GM19397 (cell line): ENCODE measurements at regions not wholly inside any gene's neighbourhood (a gene's known extent, or its start where the extent isn't known, plus 50 kb on each side); places are given as distances from the start of the nearest gene placed in this dataset.

Experiments used
- ATAC-seq: cut with Tn5 transposase; IDR thresholded peaks from one replicate; pipeline ENCODE4 v1.9.1; 2021; ENCODE audit warnings: mild to moderate bottlenecking, moderate library complexity; ENCODE audit not compliant: unreplicated experiment

DNA sequence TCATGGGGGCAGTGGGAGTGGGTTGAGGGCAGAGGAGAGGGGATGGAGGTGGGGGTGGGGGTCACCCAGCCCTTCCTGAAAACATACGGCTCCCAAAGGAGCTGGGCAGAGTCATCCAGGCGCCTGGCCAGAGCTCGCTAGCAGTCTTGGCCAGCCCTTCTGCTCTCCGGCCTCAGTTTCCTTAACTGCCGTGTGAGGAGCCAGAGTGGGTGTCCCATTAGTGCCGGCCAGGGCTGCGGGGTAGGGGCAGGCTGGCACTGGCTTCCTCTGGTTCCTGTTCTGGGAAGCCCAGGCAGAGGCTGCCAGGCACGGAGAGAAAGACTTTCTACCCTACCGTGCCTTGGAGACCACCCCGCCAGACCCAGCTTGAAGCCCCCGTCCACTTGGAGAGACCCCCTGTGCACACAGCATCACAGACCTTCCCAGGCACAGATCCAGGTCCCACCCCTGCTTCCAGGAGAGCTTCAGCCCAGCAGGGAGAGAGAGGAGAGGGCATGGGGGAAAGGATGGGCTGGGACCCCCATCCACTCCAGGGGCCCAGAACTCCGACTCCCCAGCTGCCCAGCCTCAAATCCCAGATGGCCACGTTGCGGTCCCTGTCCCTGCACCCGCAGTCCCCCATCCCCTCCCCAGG is 93.3 kb downstream of the RFLNA start:
- ATAC-seq: no peak

DNA sequence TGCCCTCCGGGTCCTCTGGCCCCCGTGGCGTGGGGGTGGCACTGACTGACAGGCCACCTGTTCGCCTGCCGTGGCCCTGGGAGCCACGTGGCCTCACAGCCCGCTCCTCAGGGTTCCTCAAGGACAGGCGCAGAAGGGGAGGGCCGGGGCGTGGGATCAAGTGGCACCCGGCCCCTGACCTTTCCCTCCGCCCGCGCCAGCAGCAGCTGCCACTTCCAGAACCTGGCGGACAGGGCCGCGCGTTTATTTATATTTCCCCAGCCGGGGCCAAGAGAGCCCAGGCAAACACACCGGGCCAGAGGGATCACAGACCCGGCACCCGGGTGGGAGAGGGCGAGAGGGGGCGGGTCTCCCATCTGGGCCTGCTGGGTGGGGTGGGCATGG is 92.6 kb downstream of the RFLNA start:
- ATAC-seq: no peak

DNA sequence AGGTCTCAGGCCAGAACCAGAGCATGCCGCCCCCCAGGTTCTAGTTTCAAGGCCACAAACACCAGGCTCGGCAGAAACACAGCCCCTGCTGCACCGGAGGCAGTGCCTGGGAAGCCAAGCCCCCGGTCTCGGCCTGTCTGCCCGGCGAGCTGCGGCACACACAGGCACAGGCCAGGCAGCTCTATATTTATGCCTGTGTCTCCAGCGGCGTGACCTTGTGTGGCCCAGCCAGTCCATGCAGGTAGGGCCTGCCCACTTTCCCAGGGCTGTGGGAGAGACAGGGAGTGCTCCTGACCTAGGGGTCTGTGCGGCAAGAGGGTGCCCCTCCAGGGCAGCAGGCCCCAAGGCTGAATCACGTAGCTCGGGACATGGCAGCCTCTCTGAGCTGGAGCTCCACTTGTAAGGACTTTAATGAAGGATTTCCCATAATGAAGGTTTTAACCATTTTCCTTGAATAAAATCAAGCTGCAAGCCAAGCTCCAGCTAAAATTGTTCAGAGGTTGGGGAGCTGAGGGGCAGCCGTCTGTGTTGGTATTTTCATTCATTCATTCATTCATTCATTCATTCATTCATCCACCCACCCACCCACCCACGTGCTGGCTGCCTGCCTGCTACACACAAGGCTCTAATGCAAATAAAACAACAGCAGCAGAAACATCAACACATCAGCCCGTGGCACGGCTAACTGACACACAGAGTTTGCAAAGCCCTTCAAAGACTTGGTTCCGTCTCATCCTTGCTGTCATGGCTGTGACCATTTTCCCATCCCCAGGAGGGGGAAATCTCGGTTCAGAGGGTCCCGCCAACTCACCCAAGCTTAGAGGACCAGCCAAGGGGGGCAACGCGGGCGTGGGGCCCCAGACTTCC is 92.0 kb downstream of the RFLNA start:
- no peak for ATAC-seq

DNA sequence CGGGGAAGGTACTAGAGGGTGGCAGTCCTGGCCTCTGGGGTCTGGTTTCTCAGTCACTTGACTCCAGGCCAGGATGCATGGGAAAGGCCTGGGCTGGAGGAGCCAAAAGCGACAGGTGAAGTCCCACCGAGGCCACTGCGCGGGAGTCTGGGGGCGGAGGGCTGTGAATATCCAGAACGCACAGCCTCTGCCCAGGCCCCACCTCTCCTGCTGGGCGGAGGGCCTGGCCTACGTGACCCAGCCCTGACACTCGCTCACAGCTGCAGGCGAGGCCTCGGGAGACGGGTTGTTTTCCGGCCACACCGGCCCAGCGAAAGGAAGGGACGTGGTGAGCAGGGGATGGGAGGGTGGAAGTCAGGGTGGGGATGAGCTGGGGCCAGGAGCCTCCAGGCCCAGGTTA is 91.2 kb downstream of the RFLNA start:
- ATAC-seq: no peak

DNA sequence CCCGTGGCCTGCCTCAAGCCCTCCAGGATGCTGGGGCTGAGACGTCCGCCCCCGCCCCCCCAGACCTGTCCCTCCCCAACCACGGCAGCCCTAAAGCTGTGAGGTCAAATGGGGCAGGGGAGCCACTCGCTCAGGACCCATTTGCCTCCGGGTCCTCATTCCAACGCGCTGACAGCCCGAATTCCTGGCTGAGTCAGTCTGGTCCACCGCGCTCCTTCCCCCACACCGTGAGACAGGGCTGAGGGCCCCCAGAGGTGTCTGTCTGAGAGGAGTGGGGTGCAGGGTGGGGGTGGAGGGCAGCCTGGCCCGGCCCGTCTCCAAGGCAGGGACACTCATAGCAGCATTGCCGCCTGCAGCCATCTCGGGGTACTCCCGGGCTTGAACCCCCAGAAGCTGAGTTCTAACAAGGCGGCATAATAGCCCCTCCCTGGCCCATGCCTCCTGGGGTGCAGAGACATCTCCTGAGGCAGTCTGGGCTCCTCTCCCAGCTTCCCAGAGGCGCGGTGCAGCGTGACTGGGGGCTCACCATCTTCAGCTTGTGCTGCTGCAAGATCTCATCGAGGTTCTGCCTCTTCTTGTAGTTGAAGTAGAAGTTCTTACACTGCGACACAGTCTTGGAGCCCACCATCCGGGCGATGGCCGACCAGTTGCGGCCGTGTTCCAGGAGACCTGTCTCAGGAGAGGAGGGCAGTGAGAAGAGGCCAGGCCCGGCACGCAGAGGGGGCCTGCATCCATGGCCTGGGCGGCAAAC is 90.5 kb downstream of the RFLNA start:
- no peak for ATAC-seq

DNA sequence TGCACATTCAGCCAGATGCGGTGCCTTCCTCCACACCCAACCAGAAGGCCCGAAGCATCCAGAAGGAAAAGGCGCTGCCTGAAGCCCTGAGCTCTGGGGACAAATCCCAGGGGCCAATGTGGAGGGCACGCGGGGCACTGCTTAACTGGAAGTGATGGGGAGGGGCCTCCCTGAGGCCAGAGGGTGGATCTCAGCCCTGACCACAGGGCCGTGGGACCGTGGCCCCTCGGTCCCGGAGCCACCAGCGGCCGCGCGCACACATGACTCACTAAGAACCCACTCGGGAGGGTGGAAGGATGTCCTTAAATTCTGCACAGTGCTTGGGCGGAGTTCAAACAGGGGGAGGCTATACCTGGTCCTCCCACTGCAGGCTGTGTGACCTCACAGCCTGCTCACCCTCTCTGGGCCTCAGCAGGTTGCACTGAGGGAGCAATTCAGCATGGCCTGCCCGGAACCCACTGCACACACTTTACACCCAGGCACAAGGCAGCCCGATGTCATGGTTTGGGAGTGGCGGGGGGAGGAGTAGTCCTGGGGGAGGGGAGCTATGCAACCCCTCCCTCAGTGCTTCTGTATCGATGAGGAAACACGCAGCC is 89.5 kb downstream of the RFLNA start:
- no peak for ATAC-seq

DNA sequence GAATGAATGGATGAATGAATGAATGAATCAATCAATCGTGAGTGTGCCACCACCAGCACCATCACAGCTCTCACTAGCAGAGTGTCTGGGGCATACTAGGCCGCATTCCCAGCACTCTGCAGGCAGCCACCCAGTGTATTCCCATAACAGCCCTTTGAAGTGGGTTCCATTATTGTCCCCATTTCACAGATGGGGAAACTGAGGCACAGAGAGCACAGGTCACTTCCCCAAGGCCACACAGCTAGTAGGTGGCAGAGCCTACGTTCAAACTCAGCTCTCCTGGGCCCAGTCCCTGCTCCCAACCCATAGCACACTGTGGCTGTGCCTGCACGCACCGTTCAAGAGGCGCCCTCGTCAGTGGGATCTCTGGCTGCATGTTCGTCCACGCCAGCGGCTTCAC is 88.1 kb downstream of the RFLNA start:
- ATAC-seq: no peak

DNA sequence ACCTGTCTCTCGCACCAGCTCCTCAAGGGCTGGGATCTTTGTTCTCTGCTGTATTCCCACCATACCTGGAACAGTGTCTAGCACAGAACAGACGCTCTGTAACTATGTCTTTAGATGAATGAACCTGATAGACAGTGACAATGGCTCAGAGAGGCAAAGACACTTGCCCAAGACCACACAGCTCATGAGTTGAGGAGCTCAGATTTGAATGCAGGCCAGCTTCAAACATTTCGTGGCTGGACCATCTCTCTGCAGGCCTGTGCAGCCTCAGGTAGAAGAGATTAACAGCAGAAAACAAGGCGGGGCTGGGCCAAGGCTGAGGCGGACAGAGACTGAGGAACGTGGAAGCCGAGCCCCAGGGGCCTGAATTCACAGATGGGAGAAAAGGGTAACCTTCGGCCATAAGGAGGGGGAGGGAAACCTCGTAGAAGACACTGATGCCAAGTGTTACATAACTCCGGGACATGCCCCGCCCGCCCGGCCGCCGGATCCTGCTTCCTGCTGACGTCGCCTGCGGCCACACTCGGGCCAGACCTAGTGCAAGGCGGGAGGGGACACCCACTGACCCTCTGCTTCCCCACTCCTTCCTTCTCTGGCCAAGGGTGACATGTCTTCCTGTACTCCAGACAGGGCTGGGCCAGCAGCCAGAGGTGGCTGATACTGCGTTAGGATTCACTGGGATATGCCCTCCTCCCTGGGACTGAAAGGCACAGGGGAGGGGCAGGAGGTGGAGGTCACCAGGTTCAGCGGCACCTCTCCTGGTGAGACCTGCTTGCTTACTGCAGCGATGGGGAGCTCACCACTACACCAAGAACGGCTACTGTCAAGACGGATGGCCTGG is 86.8 kb downstream of the RFLNA start:
- ATAC-seq: no peak

DNA sequence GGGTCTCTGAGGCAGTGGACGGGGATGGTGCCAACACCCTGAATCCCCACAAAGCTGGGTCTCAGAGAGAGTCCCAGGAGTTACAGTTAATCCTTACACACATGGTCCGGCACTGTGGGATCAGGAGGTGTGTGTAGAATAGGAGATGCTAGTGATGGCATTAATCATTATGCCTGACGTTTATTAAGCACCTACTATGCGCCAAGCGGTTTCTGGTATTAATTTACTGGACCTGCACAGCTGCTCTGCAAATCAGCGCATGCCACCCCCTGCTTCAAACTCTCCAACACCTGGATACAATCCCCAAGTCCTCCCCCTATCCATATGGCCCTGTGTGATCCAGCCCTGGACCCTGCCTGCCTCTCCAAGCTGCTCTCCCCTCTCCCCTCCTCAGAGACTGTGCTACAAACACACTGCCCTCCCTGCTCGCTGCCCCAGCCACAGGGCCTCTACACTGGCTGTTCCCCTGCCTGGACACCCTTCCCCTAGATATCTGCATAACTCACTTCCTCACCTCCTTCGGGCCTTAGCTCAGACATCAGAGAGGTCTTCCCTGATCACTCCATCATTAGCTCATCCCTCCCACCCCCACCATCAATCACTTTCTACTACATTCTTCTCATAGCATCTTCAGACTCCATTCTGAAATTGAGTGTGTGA is 86.0 kb downstream of the RFLNA start:
- ATAC-seq: no peak

DNA sequence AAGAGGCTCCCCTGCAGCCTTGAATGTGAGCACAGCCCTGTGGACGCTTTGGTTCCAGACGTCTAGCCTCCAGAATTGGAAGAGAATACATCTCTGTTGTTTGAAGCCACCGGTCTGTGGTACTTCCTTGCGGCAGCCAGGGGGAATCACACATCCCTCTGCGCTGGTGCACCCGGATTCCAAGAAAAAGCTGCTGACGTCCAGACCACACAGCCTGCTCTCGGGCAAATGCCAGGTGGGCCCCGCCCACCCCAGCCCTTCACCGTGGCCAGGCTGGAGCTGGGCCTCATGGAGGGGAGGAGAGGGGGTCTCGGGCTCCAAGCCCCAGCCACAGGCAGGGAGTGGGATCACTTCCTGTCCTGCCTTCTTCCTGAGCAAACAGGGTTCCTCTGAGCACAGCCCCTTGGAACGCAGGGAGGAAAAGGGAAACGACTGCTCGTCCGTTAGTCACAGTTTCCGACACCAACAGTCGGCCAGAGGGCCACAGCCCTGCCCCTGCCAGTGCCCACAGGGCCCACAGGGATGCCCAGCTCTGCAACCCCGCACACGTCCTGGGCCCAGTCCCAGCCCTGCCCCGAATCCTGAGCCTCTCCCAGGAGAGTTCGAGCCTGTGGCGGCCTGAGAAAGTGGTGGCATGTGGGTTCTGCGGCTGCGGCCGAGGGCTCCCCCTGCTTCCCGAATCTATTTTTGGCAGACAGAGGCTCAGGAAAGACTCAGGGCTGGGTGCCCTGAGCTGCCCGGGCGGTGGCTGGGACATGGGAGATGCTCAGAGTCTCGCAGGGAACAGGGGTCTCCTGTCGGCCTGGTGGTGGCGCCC is 85.3 kb downstream of the RFLNA start:
- ATAC-seq: no peak

DNA sequence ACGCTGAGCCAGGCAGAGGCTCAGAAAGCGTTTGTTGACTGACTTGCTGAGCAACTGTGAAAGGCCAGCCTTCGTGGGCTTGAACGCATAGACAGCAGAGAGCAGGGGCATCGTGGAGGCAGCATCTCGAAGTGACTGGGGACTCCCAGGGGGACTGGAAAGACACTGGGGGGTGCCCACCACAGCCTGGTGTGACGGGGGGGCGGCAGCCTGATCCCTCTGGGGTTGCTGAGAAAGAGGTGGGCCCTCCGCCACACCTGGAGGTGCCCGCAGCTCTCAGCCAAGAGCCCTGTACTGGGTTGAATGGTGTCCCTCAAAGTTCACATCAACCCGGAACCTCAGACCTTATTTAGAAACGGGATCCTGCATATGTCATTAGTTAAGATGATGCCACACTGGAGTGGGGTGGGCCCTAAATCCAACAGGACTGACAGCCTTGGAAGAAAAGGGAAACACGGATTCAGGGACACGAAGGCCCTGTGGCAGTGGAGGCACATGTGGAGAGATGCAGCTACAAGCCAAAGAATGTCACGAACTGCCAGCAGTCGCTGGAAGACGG is 84.6 kb downstream of the RFLNA start:
- no peak for ATAC-seq

DNA sequence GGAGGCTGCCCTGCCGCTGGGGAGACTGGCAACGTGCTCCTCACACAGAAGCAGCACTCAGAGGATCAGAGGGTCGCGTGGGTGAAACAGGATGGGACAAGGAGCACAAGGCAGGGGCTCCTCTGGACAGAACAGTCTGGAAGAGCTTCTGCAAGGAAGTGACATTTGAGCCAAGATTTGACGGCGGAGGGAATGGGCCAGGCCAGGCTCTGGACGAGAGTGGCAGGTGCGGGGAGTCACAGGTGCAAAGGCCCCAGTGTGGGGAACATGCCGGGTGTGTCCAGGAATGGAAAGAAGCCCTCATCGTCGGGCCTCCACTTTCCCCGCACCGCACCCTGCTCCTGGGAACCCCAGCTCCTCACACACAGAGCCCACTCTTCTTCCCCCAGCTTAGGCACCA is 84.0 kb downstream of the RFLNA start:
- no peak for ATAC-seq

DNA sequence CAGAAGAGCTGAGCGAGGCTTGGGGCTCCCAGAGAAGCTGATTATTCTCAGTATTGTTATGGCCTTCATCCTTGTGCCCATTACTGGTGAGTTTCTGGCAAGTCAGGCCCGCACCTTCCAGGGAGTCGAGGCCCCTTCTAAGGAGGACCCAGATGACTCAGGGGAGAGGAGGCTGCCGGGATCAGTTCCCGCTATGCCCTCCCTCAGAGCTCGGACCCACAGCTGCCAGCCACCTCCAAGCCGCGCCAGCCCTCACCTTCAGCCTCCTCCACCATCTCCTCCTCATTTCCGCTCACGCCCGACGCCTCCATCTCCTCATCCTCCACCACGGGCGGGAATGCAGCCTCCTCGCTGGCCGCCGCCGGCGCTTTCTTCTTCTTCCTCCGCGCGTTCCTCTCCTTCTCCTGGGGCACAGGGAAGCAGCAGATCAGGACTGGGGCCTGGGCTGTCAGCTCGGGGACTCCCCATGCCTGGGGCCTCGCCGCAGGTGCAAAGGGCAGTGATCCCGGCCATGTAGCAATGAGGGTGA is 83.2 kb downstream of the RFLNA start:
- no peak for ATAC-seq

DNA sequence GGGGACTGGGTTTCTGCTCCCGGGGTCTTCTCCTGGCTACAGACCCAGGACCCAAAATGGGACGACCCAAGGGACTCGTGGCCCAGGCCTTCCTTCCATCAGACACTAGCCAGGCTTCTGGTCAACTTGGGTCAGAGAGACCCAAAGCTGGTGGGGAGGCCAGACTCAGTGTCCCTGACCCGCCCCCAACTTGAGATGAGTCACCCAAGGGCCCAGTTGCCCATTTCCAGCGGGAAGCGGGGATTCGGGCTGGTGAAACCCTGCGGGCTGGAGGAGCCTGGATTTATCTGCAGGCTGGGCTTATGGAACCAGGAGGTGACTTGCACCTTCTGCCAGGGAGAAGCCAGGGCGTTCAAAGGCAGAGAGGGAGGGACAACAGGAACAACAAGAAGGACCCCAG is 81.5 kb downstream of the RFLNA start:
- no peak for ATAC-seq

DNA sequence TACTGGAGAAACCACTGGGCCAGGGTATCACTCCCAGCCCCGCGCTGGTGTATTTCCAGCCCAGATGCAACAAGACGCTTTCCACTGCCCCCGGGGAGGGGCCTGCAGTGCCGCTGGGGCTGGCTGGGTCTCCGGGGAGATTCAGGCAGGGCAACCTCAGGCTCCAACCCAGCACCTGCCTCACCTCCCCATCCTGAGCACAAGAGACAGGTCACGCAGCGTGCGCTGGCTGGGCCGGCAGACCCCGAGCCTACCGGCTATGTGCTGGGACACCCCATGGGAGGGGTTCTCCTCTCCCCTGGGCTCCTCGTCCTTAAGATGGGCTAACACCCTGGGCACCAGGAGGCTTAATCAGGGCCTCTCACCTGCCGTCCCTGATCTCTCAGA is 80.9 kb downstream of the RFLNA start:
- ATAC-seq: no peak

DNA sequence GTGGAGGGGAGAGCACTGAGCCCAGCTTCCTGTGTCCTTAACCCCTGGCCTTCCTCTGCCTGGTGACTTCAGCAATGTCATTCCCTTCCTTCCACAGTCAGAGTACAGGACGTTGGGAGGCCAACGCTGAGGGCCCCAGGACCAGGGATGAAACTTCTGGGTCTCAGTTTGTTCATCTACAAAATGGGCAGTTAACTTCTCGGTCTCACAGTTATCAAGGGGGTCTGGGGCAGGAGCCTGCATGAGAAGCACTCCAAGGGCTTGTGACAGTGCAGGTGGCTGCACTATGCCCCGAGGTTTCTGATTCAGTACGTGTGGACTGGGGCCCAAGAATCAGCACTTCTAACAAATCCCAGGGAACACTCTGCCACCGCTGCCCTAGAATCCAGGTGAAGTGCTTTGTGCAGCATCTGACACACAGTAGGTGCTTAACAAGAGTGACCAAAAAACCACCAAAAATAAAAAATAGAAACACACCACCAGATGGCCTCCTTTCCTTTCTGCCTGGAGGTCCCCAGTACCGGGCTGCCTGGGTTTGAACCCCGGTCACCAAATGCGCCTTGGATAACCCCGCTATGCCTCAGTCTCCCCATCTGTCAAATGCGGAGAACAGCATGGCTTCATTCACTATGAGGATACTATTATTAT is 80.4 kb downstream of the RFLNA start:
- no peak for ATAC-seq

DNA sequence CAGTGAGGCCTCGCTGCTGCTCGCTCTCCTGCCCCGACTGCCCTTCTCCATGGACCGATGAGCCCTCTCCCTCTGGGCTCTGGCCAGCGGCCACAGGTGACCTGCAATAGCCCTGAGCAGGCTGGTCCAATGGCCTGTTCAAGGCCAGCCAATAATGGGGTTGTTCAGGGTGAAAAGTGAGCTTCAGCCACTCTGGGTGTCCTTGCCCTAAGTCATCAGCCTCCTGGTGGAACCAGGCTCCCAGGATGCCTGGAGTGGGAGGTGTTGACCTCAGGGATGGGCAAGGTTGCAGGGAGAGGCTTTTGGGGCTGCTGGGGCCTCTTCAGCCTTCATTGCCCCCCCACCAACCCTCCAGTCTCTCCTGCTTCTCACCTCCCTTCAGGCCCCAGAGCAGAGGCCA is 79.7 kb downstream of the RFLNA start:
- ATAC-seq: no peak

DNA sequence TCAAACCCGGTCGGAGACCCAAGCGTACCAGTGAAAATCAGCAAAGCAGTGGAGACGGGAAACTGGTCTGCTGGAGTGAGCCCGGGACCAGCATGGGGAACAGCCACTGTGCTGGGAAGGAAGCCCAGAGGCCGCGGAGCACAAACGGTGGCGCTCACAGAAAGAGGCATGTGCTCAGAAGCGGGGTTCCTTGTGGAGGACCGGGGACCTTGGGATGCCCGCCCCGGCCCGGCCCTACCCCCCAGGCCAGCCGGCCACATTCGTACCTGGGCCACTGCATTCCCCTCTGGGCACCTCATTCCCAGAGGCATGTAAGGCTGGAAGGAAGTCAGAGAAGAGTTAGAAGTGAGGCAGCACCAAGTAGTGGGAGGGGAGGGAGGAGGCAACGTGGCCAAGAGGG is 79.3 kb downstream of the RFLNA start:
- ATAC-seq: no peak
